Activated T-helper 1 cell treated with anti-CD3 and anti-CD28 coated beads, Interleukin-12 subunit alpha, Interleukin-12 subunit beta, Interleukin-2, Interleukin-4 antibody, amounts not matched to agents 30 ng/mL and 10 ng/mL and 1 ng/mL, durations not matched to agents 14 hours and 24 hours and 36 hours (primary cell): ENCODE measurements at regions not wholly inside any gene's neighbourhood (a gene's known extent, or its start where the extent isn't known, plus 50 kb on each side); places are given as distances from the start of the nearest gene placed in this dataset.

Source experiments
- DNase-seq: peaks from one replicate; pipeline ENCODE4 v3.0.0; 2021; ENCODE audit warnings: low spot score
- H3K27ac Mint-ChIP-seq: one replicate; pipeline ENCODE4 v1.8.0; 2021; ENCODE audit warnings: mild to moderate bottlenecking, mixed read lengths
- H3K27me3 Mint-ChIP-seq: one replicate; pipeline ENCODE4 v1.8.0; 2022; ENCODE audit warnings: mild to moderate bottlenecking, moderate library complexity, mixed read lengths; ENCODE audit not compliant: insufficient read depth
- H3K36me3 Mint-ChIP-seq: one replicate; pipeline ENCODE4 v1.8.0; 2021; ENCODE audit warnings: low read depth, mixed read lengths
- H3K4me1 Mint-ChIP-seq: one replicate; pipeline ENCODE4 v1.8.0; 2021; ENCODE audit warnings: low read depth, mixed read lengths
- H3K4me3 Mint-ChIP-seq: one replicate; pipeline ENCODE4 v1.8.0; 2021; ENCODE audit warnings: mild to moderate bottlenecking, moderate library complexity, mixed read lengths
- H3K9me3 Mint-ChIP-seq: one replicate; pipeline ENCODE4 v1.8.0; 2021; ENCODE audit warnings: mixed read lengths
- intact Hi-C: fragments of 100-400 bp; cut with micrococcal nuclease; formaldehyde crosslinking; loops from one replicate; pipeline ENCODE4 v1.15.1; 2024

DNA sequence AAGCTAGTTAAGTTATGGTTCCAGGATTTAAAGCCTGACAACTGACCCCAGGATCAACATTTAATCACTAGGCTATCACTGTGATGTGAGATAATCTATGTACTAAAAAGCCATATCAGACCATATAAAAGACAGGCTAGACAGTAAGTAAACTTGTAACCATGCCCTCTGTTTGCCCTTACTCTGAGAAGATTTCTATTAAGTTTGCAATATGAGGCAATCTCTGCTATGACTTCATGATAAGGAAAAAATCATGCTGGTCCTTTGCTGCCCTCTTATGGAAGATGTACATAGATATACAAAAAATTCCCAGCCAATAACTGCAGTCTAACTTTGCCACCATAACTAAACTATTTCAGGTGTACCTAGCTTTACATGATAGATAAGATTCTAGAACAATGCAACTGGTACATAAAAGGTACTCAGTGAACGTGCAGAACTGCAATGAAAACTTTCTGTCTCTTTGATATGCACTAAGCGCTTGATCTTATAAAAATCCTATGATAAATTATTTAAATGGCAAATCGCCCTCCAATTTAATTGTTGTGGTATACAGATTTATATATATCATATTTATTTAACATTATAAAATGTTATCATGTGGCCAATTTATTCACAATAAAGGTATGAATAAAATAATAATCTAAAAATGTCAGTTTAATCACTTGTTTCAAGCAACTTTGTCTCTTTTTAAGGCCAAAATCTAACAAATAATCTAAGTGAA lies 70.5 kb downstream of the FAM217A start:
- DNase-seq = no peak
- intact Hi-C loops = loop anchor here (1.0 to 2.0 kb wide), 4 partner anchors 10 to 266 kb away; no protein-coding TSS in a partner anchor
- Mint-ChIP-seq H3K27me3 (no peaks in the 10 kb centered on the region), H3K36me3 (peaks cover 20% of the 10 kb centered on the region), H3K9me3 (no peaks in the 10 kb centered on the region), H3K4me3 (no peak overlapping the region), H3K27ac (no peak overlapping the region), H3K4me1 (peaks cover 59% of the 10 kb centered on the region)

GRCh38 chr6:4009486-4009885 lies 69.5 kb downstream of the FAM217A start:
- no peak for DNase-seq
- peaks cover 16% of the 10 kb centered on the region for H3K36me3 Mint-ChIP-seq
- peaks cover 56% of the 10 kb centered on the region for H3K4me1 Mint-ChIP-seq
- no peaks in the 10 kb centered on the region for H3K27me3 Mint-ChIP-seq
- no peak overlapping the region for H3K4me3 Mint-ChIP-seq
- no peaks in the 10 kb centered on the region for H3K9me3 Mint-ChIP-seq
- intact Hi-C loops = loop anchor here (2.0 kb wide), 1 partner anchor 31 kb away; no protein-coding TSS in a partner anchor
- no peak overlapping the region for H3K27ac Mint-ChIP-seq

GRCh38 chr6:4010048-4010447 lies 68.9 kb downstream of the FAM217A start:
- H3K36me3 Mint-ChIP-seq = peaks cover 17% of the 10 kb centered on the region
- no peak for DNase-seq
- peak overlapping the region; percentile 16 for H3K27ac Mint-ChIP-seq
- no peaks in the 10 kb centered on the region for H3K9me3 Mint-ChIP-seq
- intact Hi-C loops = no loop called here
- no peak overlapping the region for H3K4me3 Mint-ChIP-seq
- no peaks in the 10 kb centered on the region for H3K27me3 Mint-ChIP-seq
- H3K4me1 Mint-ChIP-seq = peaks cover 60% of the 10 kb centered on the region

DNA sequence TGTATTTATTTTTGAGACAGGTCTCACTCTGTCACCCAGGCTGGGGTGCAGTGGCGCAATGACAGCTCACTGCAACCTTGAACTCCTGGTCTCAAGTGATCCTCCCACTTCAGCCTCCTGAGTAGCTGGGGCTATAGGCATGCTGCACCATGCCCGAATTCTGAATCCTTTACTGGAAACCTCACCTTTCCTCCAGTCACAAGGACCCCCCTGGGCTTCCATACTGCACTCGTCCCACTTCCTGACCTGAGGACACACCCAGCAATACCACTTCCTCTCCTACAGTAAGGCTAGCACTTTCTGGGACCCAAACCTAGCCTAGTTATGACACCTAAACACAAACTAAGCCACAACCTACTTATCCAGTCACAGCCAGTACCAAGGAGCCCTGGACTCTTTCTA lies 68.2 kb downstream of the FAM217A start:
- peak overlapping the region; percentile 78 for H3K27ac Mint-ChIP-seq
- intact Hi-C loops = no loop called here
- H3K36me3 Mint-ChIP-seq = peaks cover 15% of the 10 kb centered on the region
- DNase-seq = peak; percentile 43
- H3K4me1 Mint-ChIP-seq = peaks cover 66% of the 10 kb centered on the region
- peak overlapping the region; percentile 24 for H3K4me3 Mint-ChIP-seq
- H3K27me3 Mint-ChIP-seq = no peaks in the 10 kb centered on the region
- H3K9me3 Mint-ChIP-seq = no peaks in the 10 kb centered on the region

GRCh38 chr6:4012826-4013225 lies 66.1 kb downstream of the FAM217A start:
- H3K27ac Mint-ChIP-seq = no peak overlapping the region
- H3K4me3 Mint-ChIP-seq = no peak overlapping the region

GRCh38 chr6:4017058-4017739 lies 61.7 kb downstream of the FAM217A start:
- Mint-ChIP-seq H3K9me3 (no peaks in the 10 kb centered on the region), H3K4me1 (peaks cover 60% of the 10 kb centered on the region), H3K4me3 (peak overlapping the region; percentile 99), H3K27me3 (no peaks in the 10 kb centered on the region), H3K27ac (peak overlapping the region; percentile 100), H3K36me3 (peaks cover 23% of the 10 kb centered on the region)
- no peak for DNase-seq
- intact Hi-C loops = loop anchor here (5.0 kb wide), 2 partner anchors 140 to 1245 kb away; partner anchors contain the start of genes FARS2 and LYRM4

More at GRCh38 chr6:4012826-4013225, 66.1 kb downstream of the FAM217A start:
- no peaks in the 10 kb centered on the region for H3K9me3 Mint-ChIP-seq
- no peaks in the 10 kb centered on the region for H3K27me3 Mint-ChIP-seq
- H3K36me3 Mint-ChIP-seq = peaks cover 18% of the 10 kb centered on the region
- no peak for DNase-seq
- intact Hi-C loops = no loop called here
- peaks cover 74% of the 10 kb centered on the region for H3K4me1 Mint-ChIP-seq

- peak overlapping the region; percentile 100 for H3K27ac Mint-ChIP-seq
Measured at GRCh38 chr6:4017834-4018170, 61.1 kb downstream of the FAM217A start.

GRCh38 chr6:4018171-4018923 lies 60.6 kb downstream of the FAM217A start:
- Mint-ChIP-seq H3K4me1 (peaks cover 60% of the 10 kb centered on the region), H3K27me3 (no peaks in the 10 kb centered on the region), H3K36me3 (peaks cover 21% of the 10 kb centered on the region), H3K27ac (peak overlapping the region; percentile 100), H3K9me3 (no peaks in the 10 kb centered on the region), H3K4me3 (peak overlapping the region; percentile 99)
- intact Hi-C loops = loop anchor here (1.0 to 5.0 kb wide), 5 partner anchors 10 to 1254 kb away; partner anchors contain the start of genes FAM50B, FARS2, LYRM4 and WRNIP1
- DNase-seq = peak; percentile 96

More at GRCh38 chr6:4017834-4018170, 61.1 kb downstream of the FAM217A start:
- Mint-ChIP-seq H3K4me3 (peak overlapping the region; percentile 99), H3K9me3 (no peaks in the 10 kb centered on the region), H3K4me1 (peaks cover 60% of the 10 kb centered on the region), H3K27me3 (no peaks in the 10 kb centered on the region), H3K36me3 (peaks cover 23% of the 10 kb centered on the region)
- intact Hi-C loops = loop anchor here (1.0 to 5.0 kb wide), 5 partner anchors 10 to 1253 kb away; partner anchors contain the start of genes FAM50B, FARS2, LYRM4 and WRNIP1
- no peak for DNase-seq
